Spleen (tissue), 11 donors: ENCODE measurements at regions not wholly inside any gene's neighbourhood (a gene's known extent, or its start where the extent isn't known, plus 50 kb on each side); places are given as distances from the start of the nearest gene placed in this dataset.
"Not testable (repeated sequence)": the region's sequence is repeated elsewhere in the genome, so short reads cannot be mapped to it uniquely, and the experiment has no call there.

ENCODE experiments used
- DNase-seq: peaks from one replicate; pipeline ENCODE4 v3.0.0-alpha.2; 2020
- H3K27ac ChIP-seq, 8 donors: fragments of 200-600 bp; sonication (generic) in 7 of 8; 1 replicate in 4 of 8; 2 replicates in 4 of 8; pipeline versions ENCODE4 v1.5.0 to v1.8.0; 2016 to 2021; ENCODE audit warnings: inconsistent platforms in 4 of 8, mild to moderate bottlenecking in 4 of 8, moderate library complexity in 1 of 8
- H3K27me3 ChIP-seq, 7 donors: fragments of 200-600 bp; sonication (generic) in 6 of 7; replicated peaks in 1 of 7; 1 replicate in 4 of 7; 2 replicates in 3 of 7; pipeline versions ENCODE4 v1.5.0 to v1.8.0; 2016 to 2021; ENCODE audit warnings: inconsistent platforms in 3 of 7, mild to moderate bottlenecking in 1 of 7
- H3K36me3 ChIP-seq, 6 donors: fragments of 200-600 bp; sonication (generic) in 5 of 6; 1 replicate in 4 of 6; 2 replicates in 2 of 6; pipeline versions ENCODE4 v1.5.0 to v1.8.0; 2016 to 2021; ENCODE audit warnings: inconsistent platforms in 2 of 6
- H3K4me1 ChIP-seq, 6 donors: fragments of 200-600 bp; sonication (generic) in 5 of 6; 1 replicate in 3 of 6; 2 replicates in 3 of 6; pipeline versions ENCODE4 v1.5.0 to v1.8.0; 2016 to 2021; ENCODE audit warnings: inconsistent platforms in 3 of 6
- H3K4me3 ChIP-seq, 8 donors: fragments of 200-600 bp; sonication (generic) in 7 of 8; 1 replicate in 4 of 8; 2 replicates in 4 of 8; pipeline versions ENCODE4 v1.5.0 to v1.8.0; 2016 to 2021; ENCODE audit warnings: inconsistent platforms in 4 of 8, mild to moderate bottlenecking in 4 of 8, moderate library complexity in 2 of 8
- H3K9me3 ChIP-seq, 8 donors: fragments of 200-600 bp; sonication (generic) in 7 of 8; 1 replicate in 4 of 8; 2 replicates in 4 of 8; pipeline versions ENCODE4 v1.5.0 to v1.8.0; 2016 to 2021; ENCODE audit warnings: inconsistent platforms in 4 of 8
- CTCF ChIP-seq, 11 experiments: fragments of 200-600 bp in 7 of 11; fragments of 450-650 bp in 4 of 11; sonication (generic) in 4 of 11; IDR thresholded peaks in 8 of 11; conservative IDR thresholded peaks in 3 of 11; 1 replicate in 7 of 11; 2 replicates in 4 of 11; pipeline versions ENCODE4 v1.4.0 to v1.8.0; 2016 to 2021; ENCODE audit warnings: antibody characterized with exemption in 11 of 11, inconsistent platforms in 4 of 11, mild to moderate bottlenecking in 1 of 11
- POLR2A ChIP-seq, 3 donors: fragments of 450-650 bp; IDR thresholded peaks; one replicate each; pipeline ENCODE4 v1.5.1; 2017; ENCODE audit warnings: antibody characterized with exemption in 3 of 3, mild to moderate bottlenecking in 1 of 3
- POLR2AphosphoS5 ChIP-seq, 3 donors: sonication (generic); formaldehyde crosslinking; IDR thresholded peaks; one replicate each; pipeline ENCODE4 v1.5.1; 2017; ENCODE audit warnings: antibody characterized with exemption in 3 of 3
- WGBS, 5 donors: extraction: QIAGEN DNeasy Blood & Tissue Kit in 3 of 5; methylation state at CpG; one replicate each; pipeline versions ENCODE4 v1.1.5 to v1.1.7; 2013 to 2018; 5-methylcytosine and 5-hydroxymethylcytosine counted together
- intact Hi-C: fragments of 100-400 bp; cut with DNase I; formaldehyde crosslinking; loops from one replicate; pipeline ENCODE4 v1.15.0; 2023; ENCODE audit warnings: low total_unique reads
- donor health status: healthy with polysubstance abuse.
- donor health status: DM: no; HTN: no; CAD: no; lungs with moderate emphysema.
- donor health status: DM: no; HTN: no; CAD: no.
- donor health status: Bipolar disorder and iron deficiency.
- donor health status: healthy.
- donor health status: DM: no; HTN: no; CAD: no.
- donor health status: DM: yes; HTN: yes; CAD: no.

GRCh38 chr1:196007763-196008162, 600.5 kb downstream of the KCNT2 start:
- Histone ChIP-seq H3K4me3 (no peak overlapping the region), H3K36me3 (no peaks in the 10 kb centered on the region), H3K4me1 (no peaks in the 10 kb centered on the region), H3K27ac (no peak overlapping the region), H3K27me3 (no peaks in the 10 kb centered on the region), H3K9me3 (no peaks in the 10 kb centered on the region)
- intact Hi-C loops: no loop called here
- no peak for DNase-seq
- WGBS, 5 donors: 71 to 87% (median 78%) methylated on average over 1 of the region's 1 CpG
- TF ChIP-seq POLR2A (IDR thresholded peaks at IDR 0.05): no peak
- no peak for TF ChIP-seq CTCF (IDR thresholded peaks at IDR 0.05 in 8 of 11, conservative IDR thresholded peaks at IDR 0.05 in 3 of 11)
- TF ChIP-seq POLR2AphosphoS5 (IDR thresholded peaks at IDR 0.05): no peak

- no peak for TF ChIP-seq POLR2AphosphoS5 (IDR thresholded peaks at IDR 0.05)
- TF ChIP-seq POLR2A (IDR thresholded peaks at IDR 0.05): no peak
- no peak for TF ChIP-seq CTCF (IDR thresholded peaks at IDR 0.05 in 8 of 11, conservative IDR thresholded peaks at IDR 0.05 in 3 of 11)
- Histone ChIP-seq H3K4me3 (no peak overlapping the region), H3K27me3 (no peaks in the 10 kb centered on the region), H3K9me3 (peaks cover 0 to 3% (median 0%) of the 10 kb centered on the region in 8 donors), H3K27ac (no peak overlapping the region), H3K4me1 (no peaks in the 10 kb centered on the region), H3K36me3 (no peaks in the 10 kb centered on the region)
- DNase-seq: no peak
- whole genome bisulfite sequencing, 5 donors: 89 to 100% (median 96%) methylated on average over 1 of the region's 1 CpG
- intact Hi-C loops: no loop called here
These were observed 602.8 kb downstream of the KCNT2 start for GRCh38 chr1:196005426-196005825.

GRCh38 chr1:196004388-196004787, 603.9 kb downstream of the KCNT2 start:
- H3K4me1 ChIP-seq, H3K4me3 ChIP-seq, H3K36me3 ChIP-seq, DNase-seq, intact Hi-C loops, H3K27ac ChIP-seq, H3K9me3 ChIP-seq, H3K27me3 ChIP-seq: not testable (repeated sequence)
- 77 to 88% (median 87%) methylated on average over 5 of the region's 5 CpGs for WGBS, 5 donors

GRCh38 chr1:196002906-196003305, 605.3 kb downstream of the KCNT2 start:
- peaks cover 0 to 5% (median 0%) of the 10 kb centered on the region in 8 donors for H3K9me3 ChIP-seq
- TF ChIP-seq CTCF (IDR thresholded peaks at IDR 0.05 in 8 of 11, conservative IDR thresholded peaks at IDR 0.05 in 3 of 11) (no peak), POLR2AphosphoS5 (IDR thresholded peaks at IDR 0.05) (no peak), POLR2A (IDR thresholded peaks at IDR 0.05) (no peak)
- no peak for DNase-seq
- WGBS, 5 donors: 83 to 93% (median 90%) methylated on average over 3 of the region's 3 CpGs
- intact Hi-C loops: no loop called here
- no peak overlapping the region for H3K4me3 ChIP-seq
- H3K27me3 ChIP-seq: no peaks in the 10 kb centered on the region
- H3K36me3 ChIP-seq: no peaks in the 10 kb centered on the region
- H3K27ac ChIP-seq: no peak overlapping the region
- no peaks in the 10 kb centered on the region for H3K4me1 ChIP-seq

- DNase-seq, H3K27me3 ChIP-seq, H3K36me3 ChIP-seq, H3K9me3 ChIP-seq, intact Hi-C loops, H3K27ac ChIP-seq, H3K4me1 ChIP-seq, H3K4me3 ChIP-seq: not testable (repeated sequence)
- WGBS, 5 donors: 84 to 97% (median 89%) methylated on average over 4 of the region's 4 CpGs
These were observed 605.9 kb downstream of the KCNT2 start for GRCh38 chr1:196002296-196002695.
